BE2C (cell line): ENCODE measurements at regions not wholly inside any gene's neighbourhood (a gene's known extent, or its start where the extent isn't known, plus 50 kb on each side); places are given as distances from the start of the nearest gene placed in this dataset.

Experiments
- DNase-seq: peaks from one replicate; pipeline ENCODE4 v3.0.0-alpha.2; 2020
- H3K27me3 ChIP-seq: fragments of 250-450 bp; sonication (Bioruptor Pico); 2 replicates; pipeline ENCODE4 v1.5.1; 2020; ENCODE audit warnings: mild to moderate bottlenecking
- H3K36me3 ChIP-seq: fragments of 250-450 bp; sonication (Bioruptor Pico); 2 replicates; pipeline ENCODE4 v1.5.1; 2020; ENCODE audit warnings: mild to moderate bottlenecking
- H3K4me1 ChIP-seq: fragments of 250-450 bp; sonication (Bioruptor Pico); 2 replicates; pipeline ENCODE4 v1.5.1; 2020
- H3K4me3 ChIP-seq: 2 replicates; pipeline ENCODE4 v1.5.1; 2011; ENCODE audit warnings: low read depth, low read length
- H3K9me3 ChIP-seq: fragments of 250-450 bp; sonication (Bioruptor Pico); 2 replicates; pipeline ENCODE4 v1.5.1; 2020
- TF ChIP-seq, protein P1 (sequence below): IDR thresholded peaks from 2 replicates; pipeline ENCODE4 v1.5.1; 2012; ENCODE audit warnings: mild to moderate bottlenecking, low read depth, low read length

DNA sequence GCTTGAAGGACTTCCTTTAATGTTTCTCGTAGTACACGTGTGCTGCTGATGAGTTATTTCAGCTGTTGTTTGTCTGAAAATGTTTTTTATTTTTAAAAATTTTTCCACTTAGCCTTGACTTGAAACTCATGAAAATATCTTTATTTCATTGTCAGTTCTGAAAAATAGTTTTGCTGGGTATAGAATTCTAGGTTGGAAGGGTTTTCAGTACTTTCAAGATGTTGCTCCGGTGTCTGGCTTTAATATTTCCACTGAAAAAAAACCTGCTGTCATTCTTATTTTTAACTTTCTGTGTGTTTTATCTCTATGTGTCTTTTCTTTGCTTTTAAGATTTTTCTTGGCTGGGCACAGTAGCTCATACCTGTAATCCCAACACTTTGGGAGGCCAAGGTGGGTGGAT, 103.8 kb downstream of the UNCX start:
- no peaks in the 10 kb centered on the region for H3K36me3 ChIP-seq
- no peaks in the 10 kb centered on the region for H3K9me3 ChIP-seq
- TF ChIP-seq, protein P1, sequence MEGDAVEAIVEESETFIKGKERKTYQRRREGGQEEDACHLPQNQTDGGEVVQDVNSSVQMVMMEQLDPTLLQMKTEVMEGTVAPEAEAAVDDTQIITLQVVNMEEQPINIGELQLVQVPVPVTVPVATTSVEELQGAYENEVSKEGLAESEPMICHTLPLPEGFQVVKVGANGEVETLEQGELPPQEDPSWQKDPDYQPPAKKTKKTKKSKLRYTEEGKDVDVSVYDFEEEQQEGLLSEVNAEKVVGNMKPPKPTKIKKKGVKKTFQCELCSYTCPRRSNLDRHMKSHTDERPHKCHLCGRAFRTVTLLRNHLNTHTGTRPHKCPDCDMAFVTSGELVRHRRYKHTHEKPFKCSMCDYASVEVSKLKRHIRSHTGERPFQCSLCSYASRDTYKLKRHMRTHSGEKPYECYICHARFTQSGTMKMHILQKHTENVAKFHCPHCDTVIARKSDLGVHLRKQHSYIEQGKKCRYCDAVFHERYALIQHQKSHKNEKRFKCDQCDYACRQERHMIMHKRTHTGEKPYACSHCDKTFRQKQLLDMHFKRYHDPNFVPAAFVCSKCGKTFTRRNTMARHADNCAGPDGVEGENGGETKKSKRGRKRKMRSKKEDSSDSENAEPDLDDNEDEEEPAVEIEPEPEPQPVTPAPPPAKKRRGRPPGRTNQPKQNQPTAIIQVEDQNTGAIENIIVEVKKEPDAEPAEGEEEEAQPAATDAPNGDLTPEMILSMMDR, result no peak
- DNase-seq, result no peak
- no peaks in the 10 kb centered on the region for H3K4me1 ChIP-seq
- H3K27me3 ChIP-seq, result peaks cover 65% of the 10 kb centered on the region
- no peak overlapping the region for H3K4me3 ChIP-seq

- no peak for DNase-seq
- no peaks in the 10 kb centered on the region for H3K4me1 ChIP-seq
- no peaks in the 10 kb centered on the region for H3K9me3 ChIP-seq
- no peak overlapping the region for H3K4me3 ChIP-seq
- H3K36me3 ChIP-seq, result no peaks in the 10 kb centered on the region
- TF ChIP-seq, protein P1, result no peak
- H3K27me3 ChIP-seq, result peaks cover 59% of the 10 kb centered on the region
Observed at GRCh38 chr7:1339611-1340010, 106.9 kb downstream of the UNCX start.

- no peaks in the 10 kb centered on the region for H3K4me1 ChIP-seq
- TF ChIP-seq, protein P1, result no peak
- no peak for DNase-seq
- H3K27me3 ChIP-seq, result peaks cover 59% of the 10 kb centered on the region
- H3K4me3 ChIP-seq, result no peak overlapping the region
- no peaks in the 10 kb centered on the region for H3K9me3 ChIP-seq
- no peaks in the 10 kb centered on the region for H3K36me3 ChIP-seq
Observed at GRCh38 chr7:1340031-1340430, 107.4 kb downstream of the UNCX start.

- Histone ChIP-seq H3K4me3 (no peak overlapping the region), H3K36me3 (no peaks in the 10 kb centered on the region), H3K4me1 (no peaks in the 10 kb centered on the region), H3K9me3 (no peaks in the 10 kb centered on the region), H3K27me3 (peaks cover 59% of the 10 kb centered on the region)
- no peak for DNase-seq
- TF ChIP-seq, protein P1, result no peak
Observed at GRCh38 chr7:1340461-1341360, 108.0 kb downstream of the UNCX start.

DNA sequence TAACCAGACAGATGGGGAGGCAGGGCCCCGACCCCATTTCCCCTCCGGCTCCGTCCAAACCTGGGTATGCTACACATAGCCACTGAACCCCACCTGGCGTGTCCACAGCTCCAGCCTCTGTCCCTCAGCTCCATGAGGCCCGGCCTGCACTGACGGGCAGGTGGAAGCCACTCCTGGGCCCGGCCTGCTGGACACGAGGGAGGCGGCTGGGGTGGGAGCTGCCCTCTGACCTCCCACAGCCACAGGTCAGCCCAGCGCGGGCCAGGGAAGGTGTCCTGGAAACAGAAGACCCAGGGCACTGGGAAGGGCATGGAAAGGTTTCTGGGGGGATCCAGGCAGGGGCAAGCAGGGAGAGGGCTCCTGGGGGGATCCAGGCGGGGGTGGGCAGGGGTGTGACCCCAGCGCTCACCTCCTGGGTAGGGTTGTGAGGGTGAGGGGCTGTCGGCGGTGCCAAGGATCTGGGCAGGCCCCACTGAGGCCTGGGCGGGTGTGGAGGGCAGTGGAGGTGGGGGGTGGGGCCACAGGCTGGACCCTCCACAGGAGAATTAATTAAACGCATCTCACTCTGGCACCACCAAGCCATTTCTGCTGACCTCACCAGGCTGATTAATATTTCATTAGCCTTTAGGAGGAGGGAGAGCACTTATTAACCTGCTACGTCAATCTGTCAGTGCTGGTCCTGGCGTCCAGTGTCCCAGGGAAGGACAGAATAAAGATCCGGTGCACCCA, 108.9 kb downstream of the UNCX start:
- Histone ChIP-seq H3K36me3 (no peaks in the 10 kb centered on the region), H3K4me3 (no peak overlapping the region), H3K4me1 (no peaks in the 10 kb centered on the region), H3K27me3 (peaks cover 61% of the 10 kb centered on the region), H3K9me3 (no peaks in the 10 kb centered on the region)
- TF ChIP-seq, protein P1, result no peak
- no peak for DNase-seq
